ENCODE measurements at regions not wholly inside any gene's neighbourhood (a gene's known extent, or its start where the extent isn't known, plus 50 kb on each side); places are given as distances from the start of the nearest gene placed in this dataset.

- TF ChIP-seq, protein P1, sequence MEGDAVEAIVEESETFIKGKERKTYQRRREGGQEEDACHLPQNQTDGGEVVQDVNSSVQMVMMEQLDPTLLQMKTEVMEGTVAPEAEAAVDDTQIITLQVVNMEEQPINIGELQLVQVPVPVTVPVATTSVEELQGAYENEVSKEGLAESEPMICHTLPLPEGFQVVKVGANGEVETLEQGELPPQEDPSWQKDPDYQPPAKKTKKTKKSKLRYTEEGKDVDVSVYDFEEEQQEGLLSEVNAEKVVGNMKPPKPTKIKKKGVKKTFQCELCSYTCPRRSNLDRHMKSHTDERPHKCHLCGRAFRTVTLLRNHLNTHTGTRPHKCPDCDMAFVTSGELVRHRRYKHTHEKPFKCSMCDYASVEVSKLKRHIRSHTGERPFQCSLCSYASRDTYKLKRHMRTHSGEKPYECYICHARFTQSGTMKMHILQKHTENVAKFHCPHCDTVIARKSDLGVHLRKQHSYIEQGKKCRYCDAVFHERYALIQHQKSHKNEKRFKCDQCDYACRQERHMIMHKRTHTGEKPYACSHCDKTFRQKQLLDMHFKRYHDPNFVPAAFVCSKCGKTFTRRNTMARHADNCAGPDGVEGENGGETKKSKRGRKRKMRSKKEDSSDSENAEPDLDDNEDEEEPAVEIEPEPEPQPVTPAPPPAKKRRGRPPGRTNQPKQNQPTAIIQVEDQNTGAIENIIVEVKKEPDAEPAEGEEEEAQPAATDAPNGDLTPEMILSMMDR (IDR thresholded peaks at IDR 0.05; ENCODE audit: insufficient read depth, low read length, poor library complexity, severe bottlenecking), result no peak
- no peak for TF ChIP-seq EZH2phosphoT487 (conservative IDR thresholded peaks at IDR 0.05; ENCODE audit: low read length)
Measured at GRCh38 chr4:132264176-132264575, 884.9 kb upstream of the PCDH10 start.

All from SU-DHL-6 (cell line).